Trophoblast cell (in vitro differentiated cells and primary cell): ENCODE measurements at regions not wholly inside any gene's neighbourhood (a gene's known extent, or its start where the extent isn't known, plus 50 kb on each side); places are given as distances from the start of the nearest gene placed in this dataset.
A peak's percentile ranks its signal among the peaks of the same experiment; 100 is the strongest.
"Not testable (repeated sequence)": the region's sequence is repeated elsewhere in the genome, so short reads cannot be mapped to it uniquely, and the experiment has no call there.

ENCODE experiments used
- DNase-seq, 2 donors: peaks; one replicate each; pipeline ENCODE4 v3.0.0-alpha.2; 2016
- H2AFZ ChIP-seq: 2 replicates; pipeline ENCODE4 v1.6.1; 2013; ENCODE audit warnings: low read length, moderate library complexity, mild to moderate bottlenecking; ENCODE audit not compliant: insufficient read depth, poor library complexity
- H2AK5ac ChIP-seq: 2 replicates; pipeline ENCODE4 v1.6.1; 2013; ENCODE audit warnings: mild to moderate bottlenecking, low read length
- H2BK120ac ChIP-seq: 2 replicates; pipeline ENCODE4 v1.6.1; 2013; ENCODE audit warnings: low read length, mild to moderate bottlenecking, moderate library complexity; ENCODE audit not compliant: insufficient read depth, poor library complexity
- H2BK12ac ChIP-seq: 2 replicates; pipeline ENCODE4 v1.6.1; 2013; ENCODE audit warnings: mild to moderate bottlenecking, low read length, moderate library complexity
- H2BK5ac ChIP-seq: 2 replicates; pipeline ENCODE4 v1.6.1; 2013; ENCODE audit warnings: low read length, low read depth, moderate library complexity, mild to moderate bottlenecking; ENCODE audit not compliant: poor library complexity
- H3K14ac ChIP-seq: 2 replicates; pipeline ENCODE4 v1.6.1; 2013; ENCODE audit warnings: mild to moderate bottlenecking, low read length
- H3K18ac ChIP-seq: 2 replicates; pipeline ENCODE4 v1.6.1; 2013; ENCODE audit warnings: mild to moderate bottlenecking, low read length
- H3K23ac ChIP-seq: 2 replicates; pipeline ENCODE4 v1.6.1; 2013; ENCODE audit warnings: low read length
- H3K27ac ChIP-seq: 2 replicates; pipeline ENCODE4 v1.5.1; 2013; ENCODE audit warnings: low read depth, mild to moderate bottlenecking, inconsistent platforms, low read length, moderate library complexity
- H3K27me3 ChIP-seq: 2 replicates; pipeline ENCODE4 v1.6.1; 2013; ENCODE audit warnings: inconsistent platforms, mild to moderate bottlenecking, low read length, moderate library complexity; ENCODE audit not compliant: insufficient read depth
- H3K36me3 ChIP-seq, 2 experiments: 1 replicate in 1 of 2; 2 replicates in 1 of 2; pipeline ENCODE4 v1.6.1; 2013; ENCODE audit warnings: low read length in 2 of 2, mild to moderate bottlenecking in 2 of 2, moderate library complexity in 1 of 2; ENCODE audit not compliant: insufficient read depth in 2 of 2, control insufficient read depth in 1 of 2
- H3K4ac ChIP-seq: 2 replicates; pipeline ENCODE4 v1.6.1; 2013; ENCODE audit warnings: low read depth, mild to moderate bottlenecking, low read length, moderate library complexity
- H3K4me1 ChIP-seq, 2 experiments: 1 replicate in 1 of 2; 2 replicates in 1 of 2; pipeline ENCODE4 v1.6.1; 2013; ENCODE audit warnings: low read length in 2 of 2, mild to moderate bottlenecking in 2 of 2, moderate library complexity in 1 of 2; ENCODE audit not compliant: insufficient read depth in 2 of 2, control insufficient read depth in 1 of 2
- H3K4me2 ChIP-seq: 2 replicates; pipeline ENCODE4 v1.6.1; 2013; ENCODE audit warnings: inconsistent platforms, mild to moderate bottlenecking, low read length, moderate library complexity
- H3K4me3 ChIP-seq: 2 replicates; pipeline ENCODE4 v1.5.1; 2013; ENCODE audit warnings: mild to moderate bottlenecking, low read depth, low read length, inconsistent platforms
- H3K79me1 ChIP-seq: one replicate; pipeline ENCODE4 v1.6.1; 2013; ENCODE audit warnings: low read length
- H3K79me2 ChIP-seq: 2 replicates; pipeline ENCODE4 v1.6.1; 2013; ENCODE audit warnings: low read length, mild to moderate bottlenecking; ENCODE audit not compliant: control insufficient read depth, insufficient read depth, poor library complexity
- H3K9ac ChIP-seq: 2 replicates; pipeline ENCODE4 v1.6.1; 2013; ENCODE audit warnings: mild to moderate bottlenecking, low read length
- H3K9me3 ChIP-seq: 2 replicates; pipeline ENCODE4 v1.6.1; 2013; ENCODE audit warnings: low read depth, mild to moderate bottlenecking, control low read depth, inconsistent platforms, low read length; ENCODE audit not compliant: insufficient read depth
- H4K12ac ChIP-seq: 2 replicates; pipeline ENCODE4 v1.6.1; 2013; ENCODE audit warnings: low read depth, mild to moderate bottlenecking, low read length, moderate library complexity
- H4K8ac ChIP-seq: 2 replicates; pipeline ENCODE4 v1.6.1; 2013; ENCODE audit warnings: low read depth, mild to moderate bottlenecking, low read length, moderate library complexity
- H4K91ac ChIP-seq: one replicate; pipeline ENCODE4 v1.6.1; 2013; ENCODE audit warnings: low read depth, mild to moderate bottlenecking, low read length, moderate library complexity
- WGBS: extraction: QIAGEN DNeasy Blood & Tissue Kit; methylation state at CpG from one replicate; pipeline ENCODE4 v1.1.7; 2013; ENCODE audit warnings: missing lambda C conversion rate; ENCODE audit not compliant: insufficient read length, insufficient coverage; ENCODE audit errors: extremely low coverage; 5-methylcytosine and 5-hydroxymethylcytosine counted together

- Histone ChIP-seq H3K79me2 (no peaks in the 10 kb centered on the region), H4K91ac (no peak overlapping the region), H4K8ac (no peak overlapping the region), H2BK12ac (no peak overlapping the region), H3K36me3 (no peaks in the 10 kb centered on the region), H3K14ac (no peak overlapping the region), H3K4me2 (no peak overlapping the region), H2BK120ac (no peak overlapping the region), H3K27ac (no peak overlapping the region), H2AFZ (no peak overlapping the region), H3K9ac (no peak overlapping the region), H3K4me3 (no peak overlapping the region), H3K79me1 (no peaks in the 10 kb centered on the region), H3K9me3 (no peaks in the 10 kb centered on the region), H3K18ac (no peak overlapping the region), H3K4me1 (no peaks in the 10 kb centered on the region), H2AK5ac (no peak overlapping the region), H3K27me3 (no peaks in the 10 kb centered on the region), H3K23ac (no peak overlapping the region), H3K4ac (no peak overlapping the region), H2BK5ac (no peak overlapping the region), H4K12ac (no peak overlapping the region)
- peak in 1 of 2 donors; percentile 82 for DNase-seq
- WGBS = no CpG with 5 or more reads among the region's 7 CpGs
Observed at GRCh38 chr21:35597750-35598339, 462.5 kb downstream of the SETD4 start.

DNA sequence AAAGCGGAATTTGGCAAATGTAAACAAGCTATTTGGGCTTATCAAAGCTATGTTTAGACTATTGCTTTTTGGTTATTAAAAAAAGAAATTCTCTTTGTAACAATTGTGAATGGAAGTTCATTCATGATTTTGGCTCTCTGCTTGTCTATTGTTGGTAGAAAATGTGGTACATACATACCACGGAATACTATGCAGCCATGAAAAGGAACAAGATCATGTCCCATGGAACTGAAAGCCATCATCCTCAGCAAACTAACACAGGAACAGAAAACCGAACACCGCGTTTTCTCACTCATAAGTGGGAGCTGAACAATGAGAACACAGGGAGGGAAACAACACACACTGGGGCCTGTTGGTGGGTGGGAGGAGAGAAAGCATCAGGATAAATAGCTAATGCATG lies 465.4 kb downstream of the SETD4 start:
- H3K4me3 ChIP-seq = no peak overlapping the region
- H2BK5ac ChIP-seq = no peak overlapping the region
- no CpG with 5 or more reads among the region's 5 CpGs for WGBS

GRCh38 chr21:35593000-35593502 lies 467.3 kb downstream of the SETD4 start:
- H3K79me2 ChIP-seq = no peaks in the 10 kb centered on the region
- H3K79me1 ChIP-seq = no peaks in the 10 kb centered on the region
- H3K27me3 ChIP-seq = no peaks in the 10 kb centered on the region
- H2AK5ac ChIP-seq = no peak overlapping the region
- H3K27ac ChIP-seq = no peak overlapping the region
- no peak overlapping the region for H3K18ac ChIP-seq
- H4K91ac ChIP-seq = no peak overlapping the region
- H2BK5ac ChIP-seq = no peak overlapping the region
- no peak overlapping the region for H4K12ac ChIP-seq
- no peaks in the 10 kb centered on the region for H3K36me3 ChIP-seq
- no peak overlapping the region for H3K4ac ChIP-seq
- no peak overlapping the region for H3K23ac ChIP-seq
- no peak overlapping the region for H2AFZ ChIP-seq
- no peak overlapping the region for H2BK12ac ChIP-seq
- no peak overlapping the region for H4K8ac ChIP-seq
- H3K4me3 ChIP-seq = no peak overlapping the region
- H3K9me3 ChIP-seq = no peaks in the 10 kb centered on the region
- H3K4me1 ChIP-seq = no peaks in the 10 kb centered on the region
- H3K14ac ChIP-seq = no peak overlapping the region
- no peak overlapping the region for H2BK120ac ChIP-seq
- no CpG with 5 or more reads among the region's 5 CpGs for WGBS
- H3K4me2 ChIP-seq = no peak overlapping the region
- no peak for DNase-seq
- H3K9ac ChIP-seq = no peak overlapping the region

More for the DNA sequence above, 465.4 kb downstream of the SETD4 start:
- H3K36me3 ChIP-seq = no peaks in the 10 kb centered on the region
- H3K4me2 ChIP-seq = no peak overlapping the region
- no peak overlapping the region for H3K14ac ChIP-seq
- H3K27me3 ChIP-seq = no peaks in the 10 kb centered on the region
- no peak overlapping the region for H3K4ac ChIP-seq
- no peak overlapping the region for H4K12ac ChIP-seq
- H3K9ac ChIP-seq = no peak overlapping the region
- no peaks in the 10 kb centered on the region for H3K79me1 ChIP-seq
- H4K91ac ChIP-seq = no peak overlapping the region
- H3K18ac ChIP-seq = no peak overlapping the region
- no peak overlapping the region for H2BK12ac ChIP-seq
- no peaks in the 10 kb centered on the region for H3K79me2 ChIP-seq
- DNase-seq = no peak
- H3K27ac ChIP-seq = no peak overlapping the region
- no peak overlapping the region for H2AK5ac ChIP-seq
- no peak overlapping the region for H2AFZ ChIP-seq
- H2BK120ac ChIP-seq = no peak overlapping the region
- no peak overlapping the region for H3K23ac ChIP-seq
- H4K8ac ChIP-seq = no peak overlapping the region
- no peaks in the 10 kb centered on the region for H3K9me3 ChIP-seq
- no peaks in the 10 kb centered on the region for H3K4me1 ChIP-seq

GRCh38 chr21:35590284-35590683 lies 470.0 kb downstream of the SETD4 start:
- not testable (repeated sequence) for H3K9ac ChIP-seq, H3K4me2 ChIP-seq, H3K79me1 ChIP-seq, H4K12ac ChIP-seq, H3K18ac ChIP-seq, H3K27me3 ChIP-seq, H2AFZ ChIP-seq, H3K4ac ChIP-seq, H2BK12ac ChIP-seq, H4K8ac ChIP-seq, H3K27ac ChIP-seq, H3K4me3 ChIP-seq, H2BK5ac ChIP-seq, H2AK5ac ChIP-seq, H3K36me3 ChIP-seq, H3K9me3 ChIP-seq, H3K79me2 ChIP-seq, H3K14ac ChIP-seq, H3K4me1 ChIP-seq, H3K23ac ChIP-seq, DNase-seq, H2BK120ac ChIP-seq, H4K91ac ChIP-seq
- WGBS = no CpG with 5 or more reads among the region's 3 CpGs
